ENCODE measurements at regions not wholly inside any gene's neighbourhood (a gene's known extent, or its start where the extent isn't known, plus 50 kb on each side); places are given as distances from the start of the nearest gene placed in this dataset.
"Not testable (repeated sequence)": the region's sequence is repeated elsewhere in the genome, so short reads cannot be mapped to it uniquely, and the experiment has no call there.

DNA sequence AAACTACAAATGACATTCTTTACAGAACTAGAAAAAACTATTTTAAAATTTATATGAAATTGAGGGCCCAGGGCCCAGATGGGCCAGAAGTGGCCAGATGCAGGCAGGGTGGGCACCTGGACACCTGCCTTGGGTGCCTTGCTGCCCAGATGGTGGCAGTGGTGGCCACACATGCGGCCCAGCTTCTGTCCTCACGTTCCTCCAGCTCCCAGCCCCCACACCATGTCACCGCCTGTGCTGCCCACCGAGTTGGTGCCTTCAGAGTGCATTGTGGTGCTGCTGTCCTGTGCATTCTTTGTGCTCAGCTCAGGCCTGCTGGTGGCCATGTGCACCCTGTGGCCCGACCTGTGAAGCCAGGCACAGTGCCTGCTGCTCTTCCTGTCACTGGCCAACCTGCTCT, 216.8 kb upstream of the CXADR start:
- DNase-seq (ENCODE audit: low read depth), result no peak

DNA sequence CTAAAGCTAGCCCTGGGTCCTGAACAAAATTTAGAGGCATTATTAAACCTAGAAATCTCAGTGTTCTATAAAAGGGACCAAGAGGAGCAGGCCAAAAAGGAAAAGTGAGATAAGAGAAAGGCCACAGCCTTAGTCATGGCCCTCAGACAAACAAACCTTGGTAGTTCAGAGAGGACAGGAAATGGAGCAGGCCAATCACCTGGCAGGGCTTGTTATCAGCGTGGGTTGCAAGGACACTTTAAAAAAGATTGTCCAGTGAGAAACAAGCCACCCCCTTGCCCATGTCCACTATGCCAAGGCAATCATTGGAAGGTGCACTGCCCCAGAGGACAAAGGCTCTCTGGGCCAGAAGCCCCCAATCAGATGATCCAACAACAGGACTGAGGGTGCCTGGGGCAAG, 213.3 kb upstream of the CXADR start:
- DNase-seq (ENCODE audit: low read depth), result not testable (repeated sequence)

DNA sequence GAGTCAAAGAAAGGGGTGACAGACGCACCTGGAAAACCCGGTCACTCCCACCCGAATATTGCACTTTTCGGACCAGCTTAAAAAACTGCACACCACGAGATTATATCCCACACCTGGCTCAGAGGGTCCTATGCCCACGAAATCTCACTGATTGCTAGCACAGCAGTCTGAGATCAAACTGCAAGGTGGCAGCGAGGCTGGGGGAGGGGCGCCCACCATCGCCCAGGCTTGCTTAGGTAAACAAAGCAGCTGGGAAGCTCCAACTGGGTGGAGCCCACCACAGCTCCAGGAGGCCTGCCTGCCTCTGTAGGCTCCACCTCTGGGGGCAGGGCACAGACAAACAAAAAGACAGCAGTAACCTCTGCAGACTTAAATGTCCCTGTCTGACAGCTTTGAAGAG, 185.1 kb upstream of the CXADR start:
- DNase-seq (ENCODE audit: low read depth), result not testable (repeated sequence)

DNA sequence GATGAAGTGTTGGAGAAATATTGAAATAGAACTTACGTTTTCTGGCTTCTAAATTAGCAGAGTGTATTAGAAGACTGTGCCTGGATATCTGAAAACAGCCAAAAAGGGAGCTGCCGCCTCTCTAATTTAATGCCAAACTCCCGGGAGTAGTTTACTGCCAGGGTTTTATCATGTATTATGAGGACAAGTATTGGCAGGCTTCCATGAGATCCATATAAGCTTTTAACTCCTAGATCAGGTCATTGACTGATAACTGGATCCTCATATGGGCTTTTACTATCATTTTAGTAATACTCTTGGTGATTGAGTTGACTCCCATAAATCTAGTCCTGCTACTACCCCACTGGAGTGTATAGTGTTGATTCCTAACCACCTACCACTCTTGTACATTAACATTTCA, 178.4 kb upstream of the CXADR start:
- DNase-seq (ENCODE audit: low read depth), result no peak

DNA sequence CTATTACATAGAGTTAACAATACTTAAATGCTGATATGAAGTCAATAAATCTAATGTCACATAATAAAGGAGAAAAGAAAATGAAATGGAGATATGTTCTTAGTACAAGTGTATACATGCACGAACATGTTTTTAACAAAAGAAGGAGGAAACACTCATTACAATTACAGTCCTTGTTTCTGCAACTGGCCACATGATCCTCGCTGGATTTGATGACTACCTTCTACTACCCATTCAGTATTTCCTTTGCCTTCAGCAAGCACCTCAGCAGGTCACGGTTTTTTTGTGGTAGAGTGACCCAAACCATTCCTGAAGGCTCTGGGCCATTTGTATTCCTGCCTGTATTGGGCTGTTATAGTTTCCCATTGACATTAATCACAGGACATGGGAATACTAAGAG, 172.8 kb upstream of the CXADR start:
- DNase-seq (ENCODE audit: low read depth), result no peak

DNA sequence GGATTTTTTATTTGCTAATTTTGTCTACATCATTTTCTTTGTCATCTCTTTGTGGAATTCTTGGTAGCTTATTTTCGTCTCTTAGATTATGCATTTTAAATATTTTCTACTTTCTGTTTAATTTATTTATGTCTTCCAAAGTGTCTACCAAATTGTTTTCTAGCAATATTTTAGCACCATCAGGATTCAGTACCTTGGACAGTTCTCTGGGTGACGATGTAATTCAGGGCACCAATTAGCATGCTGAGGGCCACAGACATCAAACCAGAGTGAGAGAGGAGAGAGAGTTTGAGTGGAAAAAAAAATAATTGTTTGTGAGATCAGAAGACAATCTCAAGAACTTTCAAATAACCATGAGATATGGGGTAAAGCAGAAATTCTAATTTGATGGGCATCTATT, 169.8 kb upstream of the CXADR start:
- DNase-seq (ENCODE audit: low read depth), result no peak

DNA sequence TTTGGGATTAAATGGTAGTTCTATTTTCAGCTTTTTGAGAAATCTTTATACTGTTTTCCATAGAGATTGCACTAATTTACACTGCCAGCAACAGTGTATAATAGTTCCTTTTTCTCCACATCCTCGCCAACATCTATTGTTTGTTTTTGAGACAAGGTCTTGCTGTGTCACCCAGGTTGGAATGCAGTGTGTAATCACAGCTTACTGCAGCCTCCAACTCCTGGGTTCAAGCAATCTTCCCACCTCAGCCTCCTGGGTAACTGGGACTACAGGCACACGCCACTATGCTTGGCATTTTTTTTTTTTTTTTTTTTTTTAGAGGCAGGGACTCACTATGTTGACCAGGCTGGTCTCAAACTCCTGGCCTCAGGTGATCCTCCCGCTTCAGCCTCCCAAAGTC, 164.5 kb upstream of the CXADR start:
- no peak for DNase-seq (ENCODE audit: low read depth)

DNA sequence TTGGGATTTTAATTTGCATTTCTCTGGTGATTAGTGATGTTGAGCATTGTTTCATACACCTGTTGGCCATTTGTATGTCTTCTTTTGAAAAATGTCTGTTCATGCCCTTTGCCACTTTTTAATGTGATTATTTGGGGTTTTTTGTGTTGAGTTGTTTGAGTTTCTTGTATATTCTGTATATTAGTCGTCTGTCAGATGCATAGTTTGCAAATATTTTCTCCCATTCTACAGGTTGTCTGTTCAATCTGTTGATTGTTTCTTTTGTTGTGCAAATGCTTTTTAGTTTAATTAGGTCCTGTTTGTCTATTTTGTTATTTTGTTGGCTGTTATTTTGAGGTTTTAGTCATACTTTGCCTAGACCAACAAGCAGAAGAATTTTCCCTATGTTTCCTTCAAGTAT, 164.0 kb upstream of the CXADR start:
- no peak for DNase-seq (ENCODE audit: low read depth)

DNA sequence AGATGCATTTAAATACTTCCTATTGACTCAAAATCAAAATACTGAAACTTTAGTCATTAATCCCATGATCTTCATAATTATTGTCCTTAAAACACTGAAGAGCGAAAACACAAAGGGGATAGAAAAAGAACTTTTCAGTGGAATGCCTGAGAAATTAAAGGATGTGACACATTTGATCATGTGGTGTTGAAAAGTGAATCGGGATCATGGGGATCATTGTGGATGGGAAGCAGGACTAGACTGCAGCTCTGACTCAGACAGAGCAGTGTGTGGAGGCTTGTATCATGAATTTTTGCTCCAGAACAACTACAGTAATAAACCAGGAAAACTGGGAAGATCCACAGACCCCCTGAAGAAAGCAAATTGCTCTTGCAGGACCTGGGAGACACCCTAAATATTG, 161.1 kb upstream of the CXADR start:
- no peak for DNase-seq (ENCODE audit: low read depth)

DNA sequence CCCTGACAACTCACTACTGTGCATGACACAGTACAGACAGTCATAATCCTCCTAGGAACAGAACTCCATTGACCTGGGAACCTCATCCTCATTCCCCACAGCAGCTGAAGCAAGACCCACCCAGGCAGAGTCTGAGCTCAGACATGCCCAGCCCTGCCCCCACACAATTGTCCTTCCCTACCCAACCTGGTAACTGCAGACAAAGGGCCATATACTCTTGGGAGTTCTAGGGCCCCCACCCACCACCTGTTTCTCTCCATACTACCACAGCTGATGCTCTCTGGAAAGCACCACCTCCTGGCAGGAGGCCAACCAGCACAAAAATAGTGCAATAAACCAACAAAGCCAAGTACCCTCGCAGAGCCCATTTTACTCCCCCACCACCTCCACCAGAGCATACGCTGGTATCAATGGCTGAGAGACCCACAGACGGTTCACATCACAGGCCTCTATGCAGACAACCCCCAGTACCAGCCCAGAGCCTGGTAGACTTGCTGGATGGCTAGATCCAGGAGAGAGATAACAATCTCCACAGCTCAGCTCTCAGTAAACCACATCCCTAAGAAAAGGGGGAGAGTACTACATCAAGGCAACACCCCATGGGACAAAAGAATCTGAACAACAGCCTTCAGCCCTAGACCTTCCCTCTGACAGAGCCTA, 159.7 kb upstream of the CXADR start:
- DNase-seq (ENCODE audit: low read depth), result no peak

DNA sequence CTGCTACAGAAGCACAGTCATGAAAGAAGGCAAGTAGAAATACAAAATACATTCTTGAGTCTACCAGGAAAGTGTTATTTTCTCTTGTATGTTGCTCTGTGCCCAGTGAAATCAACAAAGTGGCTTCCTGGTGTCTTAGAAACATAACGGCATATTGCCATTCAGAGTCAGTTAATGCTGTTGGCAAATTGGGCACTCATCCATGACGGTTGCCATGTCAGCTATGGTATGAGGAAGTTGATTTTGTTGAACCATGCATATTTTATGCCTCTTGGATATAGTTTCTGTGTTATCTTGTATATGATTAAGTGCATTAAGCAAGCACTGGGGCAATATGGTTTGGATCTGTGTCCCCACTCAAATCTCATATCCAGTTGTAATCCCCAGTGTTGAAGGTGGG, 153.1 kb upstream of the CXADR start:
- DNase-seq (ENCODE audit: low read depth), result no peak

DNA sequence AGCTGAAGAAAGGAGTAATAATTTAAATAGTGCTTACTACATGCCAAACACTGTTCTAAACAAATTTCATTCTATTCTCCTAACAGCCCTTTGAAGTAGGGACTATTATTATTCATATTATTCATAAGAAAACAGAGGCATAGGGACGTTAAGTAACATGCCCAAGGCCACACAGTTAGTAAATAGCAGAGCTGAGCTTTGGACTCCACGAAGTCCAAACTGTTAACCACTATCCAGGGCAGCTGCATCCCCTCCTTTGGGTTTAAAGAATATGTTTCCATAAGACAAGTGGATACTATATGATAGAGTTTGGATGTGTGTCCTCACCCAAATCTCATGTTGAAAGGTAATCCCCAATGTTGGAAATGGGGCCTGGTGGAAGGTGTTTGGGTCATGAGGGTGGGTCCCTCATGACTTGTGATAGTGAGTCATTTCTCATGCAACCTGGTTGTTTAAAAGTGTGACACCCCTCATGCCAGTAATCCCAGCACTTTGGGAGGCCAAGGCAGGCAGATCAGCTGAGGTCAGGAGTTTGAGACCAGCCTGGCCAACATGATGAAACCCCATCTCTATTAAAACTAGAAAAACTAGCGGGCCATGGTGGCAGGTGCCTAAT, 144.0 kb upstream of the CXADR start:
- no peak for DNase-seq (ENCODE audit: low read depth)

DNA sequence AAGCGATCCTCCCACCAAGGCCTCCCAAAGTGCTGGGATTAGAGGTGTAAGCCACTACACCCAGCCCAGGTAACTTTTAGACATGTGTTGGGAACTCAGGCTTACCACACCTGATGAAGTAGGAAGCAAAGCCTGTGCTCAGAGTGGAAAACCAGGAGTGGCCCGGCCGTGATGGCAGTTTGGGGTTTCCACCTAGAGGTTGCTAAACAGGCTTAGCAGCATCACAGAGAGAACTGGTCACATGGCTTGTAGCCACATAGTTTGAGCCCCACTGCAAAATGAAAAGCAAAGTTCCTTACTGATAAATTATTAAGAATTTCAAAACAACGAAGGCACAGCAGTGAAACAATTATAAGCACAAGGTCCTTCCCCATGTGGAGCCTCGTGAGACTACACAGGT, 142.6 kb upstream of the CXADR start:
- no peak for DNase-seq (ENCODE audit: low read depth)

DNA sequence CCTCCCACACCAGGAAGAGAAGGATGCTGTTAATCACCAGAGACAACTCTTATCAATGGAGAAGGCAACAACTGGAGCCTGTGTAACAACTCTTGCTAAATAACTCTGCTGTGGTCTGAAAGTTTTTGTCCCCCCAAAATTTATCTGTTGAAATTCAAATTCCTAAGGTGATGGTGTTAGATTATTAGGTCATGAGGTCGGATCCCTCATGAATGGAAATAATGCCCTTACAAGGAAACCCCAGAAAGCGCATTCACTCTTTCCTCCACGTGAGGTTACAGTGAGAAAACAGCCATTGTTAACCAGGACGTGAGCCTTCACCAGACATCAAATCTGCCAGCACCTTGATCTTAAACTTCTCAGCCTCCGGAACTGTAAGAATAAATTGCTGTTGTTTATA, 141.9 kb upstream of the CXADR start:
- DNase-seq (ENCODE audit: low read depth), result no peak

DNA sequence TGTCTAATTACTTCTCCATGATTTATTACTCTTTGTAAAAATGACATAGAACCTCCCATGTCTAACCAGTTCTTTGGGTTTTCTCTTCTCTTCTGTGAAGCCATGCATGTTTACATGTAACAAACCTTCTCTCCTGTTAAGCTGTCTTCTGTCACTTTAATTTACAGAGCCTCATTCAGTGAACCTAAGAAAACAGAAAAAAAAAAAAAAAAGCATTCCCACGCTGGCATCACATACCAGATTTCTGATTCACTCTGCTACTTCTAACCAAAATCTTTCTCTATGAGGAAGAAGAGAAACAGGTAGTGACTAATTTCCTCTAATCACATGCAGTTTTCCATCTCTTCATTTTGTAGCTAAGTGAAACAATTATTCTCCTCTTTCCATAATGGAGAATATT, 141.4 kb upstream of the CXADR start:
- no peak for DNase-seq (ENCODE audit: low read depth)

DNA sequence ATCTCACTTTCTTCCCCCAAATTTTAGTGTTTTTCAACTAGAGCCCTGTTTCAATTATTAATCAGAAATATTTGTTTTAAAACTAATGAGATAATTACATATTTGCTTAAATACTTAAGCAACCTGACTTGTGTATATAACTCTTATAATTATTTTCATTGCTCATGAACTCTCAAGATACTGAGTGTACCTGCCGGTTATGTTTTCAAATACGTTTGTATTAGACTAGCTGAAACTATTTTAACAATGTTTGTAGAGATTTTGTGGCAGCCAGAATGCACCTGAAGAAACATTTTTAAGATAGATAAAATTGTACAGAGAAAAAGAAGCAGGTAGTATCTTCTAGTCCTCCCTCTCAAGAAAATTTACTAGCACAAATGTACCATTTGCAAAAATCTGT, 140.6 kb upstream of the CXADR start:
- no peak for DNase-seq (ENCODE audit: low read depth)

DNA sequence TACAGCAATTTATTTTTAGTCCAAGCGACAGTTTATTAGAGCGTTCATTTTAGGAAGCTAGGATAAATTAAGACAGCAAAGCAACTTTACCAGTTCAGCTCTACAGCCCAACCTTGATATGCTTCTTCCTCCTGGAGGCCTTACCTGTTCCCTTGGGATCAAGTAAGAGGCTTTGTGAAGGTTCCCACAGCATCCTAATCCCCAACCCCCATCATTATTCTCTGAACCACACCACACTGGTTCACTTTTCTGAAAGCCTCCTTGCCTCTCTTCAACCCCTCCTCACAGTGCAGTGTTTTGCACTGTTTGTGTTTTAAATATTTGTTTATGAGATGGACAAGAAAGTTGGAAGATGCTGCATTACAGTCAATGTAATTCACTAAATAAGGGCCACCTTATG, 126.3 kb upstream of the CXADR start:
- DNase-seq (ENCODE audit: low read depth), result no peak

DNA sequence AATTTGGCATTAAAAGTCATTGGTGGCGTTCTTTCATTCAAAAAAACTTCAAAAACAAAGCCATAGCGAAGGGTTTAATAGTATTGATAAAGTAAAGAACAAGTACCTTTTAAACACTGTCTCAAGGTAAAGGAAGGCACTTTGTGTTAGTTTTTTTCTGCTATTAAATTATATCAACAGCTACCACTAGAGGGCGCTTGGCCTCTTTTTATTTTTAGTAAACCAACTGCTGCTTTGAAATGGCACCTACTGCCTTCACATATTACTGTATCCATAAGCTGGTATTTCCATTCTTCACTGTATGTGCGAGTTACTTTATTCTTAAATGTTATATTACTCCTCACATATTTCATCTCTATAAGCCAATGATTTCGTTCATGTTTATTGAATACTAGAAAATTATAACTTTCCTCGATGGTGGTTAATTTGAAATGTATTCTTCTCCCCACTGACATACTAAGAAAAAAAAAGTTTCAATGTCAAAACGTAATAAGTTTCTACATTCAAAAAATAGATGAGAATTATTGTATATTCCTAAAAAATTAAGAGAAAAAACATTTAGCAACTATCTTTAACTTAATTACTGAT, 125.7 kb upstream of the CXADR start:
- no peak for DNase-seq (ENCODE audit: low read depth)

DNA sequence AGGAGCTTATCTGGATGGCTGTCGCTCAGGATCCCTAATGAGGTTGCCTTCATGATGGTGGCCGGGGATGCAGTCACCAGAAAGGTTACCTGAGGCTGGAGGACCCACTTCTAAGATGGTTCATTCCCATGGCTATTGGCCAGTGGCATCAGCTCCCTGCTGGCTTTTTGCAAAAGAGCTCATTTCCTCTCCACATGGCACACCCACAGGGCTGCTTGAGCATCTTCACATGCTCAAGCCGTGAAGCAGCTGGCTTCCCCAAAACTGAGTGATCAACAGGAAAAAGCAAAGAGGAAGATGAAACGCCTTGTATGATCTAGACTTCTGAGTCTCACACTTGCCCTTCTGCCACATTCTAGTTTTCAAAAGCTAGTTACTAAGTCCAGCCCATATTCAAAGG, 124.6 kb upstream of the CXADR start:
- DNase-seq (ENCODE audit: low read depth), result no peak

DNA sequence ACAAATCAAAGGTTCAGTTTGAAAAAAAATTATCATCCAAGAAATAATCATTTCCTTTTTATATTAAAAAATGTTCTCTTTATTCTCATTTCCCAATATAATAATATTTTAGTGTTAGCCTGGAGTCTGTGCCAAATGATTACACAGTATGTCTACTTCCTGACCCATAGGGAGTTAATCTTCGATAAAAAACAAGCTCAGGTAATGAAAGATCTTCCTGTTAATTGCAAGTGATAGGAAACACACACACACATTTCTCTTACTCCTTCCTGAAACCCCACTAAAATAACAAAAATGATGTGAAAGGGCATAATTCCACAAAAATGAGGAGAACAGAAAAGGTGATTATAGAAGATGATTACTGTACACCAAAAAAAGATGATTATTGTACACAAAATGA, 123.5 kb upstream of the CXADR start:
- no peak for DNase-seq (ENCODE audit: low read depth)

DNA sequence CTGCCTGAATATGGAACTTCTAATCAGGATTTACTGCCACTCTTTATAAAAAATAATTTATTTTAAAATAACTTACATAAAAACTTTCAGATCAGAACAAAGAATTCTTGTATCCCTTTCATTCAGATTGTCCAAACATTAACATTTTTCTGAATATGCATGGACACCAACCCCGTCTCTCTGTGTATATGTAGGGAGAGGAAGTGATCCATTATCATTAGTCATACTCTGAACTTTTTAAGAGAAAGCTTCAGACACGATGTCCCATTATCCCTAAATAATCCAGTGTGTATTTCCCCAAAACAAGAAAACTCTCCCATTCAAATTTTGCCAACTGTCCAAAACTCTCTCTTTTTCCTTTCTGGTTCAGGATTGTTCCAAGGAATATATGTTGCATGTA, 122.3 kb upstream of the CXADR start:
- DNase-seq (ENCODE audit: low read depth), result no peak

DNA sequence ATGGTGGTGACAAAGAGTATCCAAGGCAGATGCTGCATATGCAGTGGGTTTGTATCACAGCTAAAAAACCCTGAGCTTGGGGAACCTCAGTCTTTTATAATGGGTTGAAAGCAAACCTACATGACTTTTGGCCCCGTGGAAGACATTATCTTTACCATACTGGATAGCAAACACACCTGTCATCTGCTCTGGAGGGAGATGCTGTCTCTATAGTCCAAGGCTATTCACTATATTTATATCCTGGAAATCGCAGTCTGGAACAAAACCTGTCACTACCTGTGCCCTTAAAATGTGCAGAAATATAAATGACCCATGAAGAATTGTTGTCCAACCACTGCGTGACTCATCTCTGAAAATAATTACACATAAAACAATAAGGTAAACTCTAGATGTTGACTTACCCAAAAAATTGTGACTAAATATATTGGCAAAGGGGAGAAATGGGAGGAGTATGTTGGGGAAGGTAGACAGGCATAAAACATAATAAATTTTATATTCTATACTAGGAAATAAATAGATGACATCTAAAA, 121.0 kb upstream of the CXADR start:
- DNase-seq (ENCODE audit: low read depth), result no peak

DNA sequence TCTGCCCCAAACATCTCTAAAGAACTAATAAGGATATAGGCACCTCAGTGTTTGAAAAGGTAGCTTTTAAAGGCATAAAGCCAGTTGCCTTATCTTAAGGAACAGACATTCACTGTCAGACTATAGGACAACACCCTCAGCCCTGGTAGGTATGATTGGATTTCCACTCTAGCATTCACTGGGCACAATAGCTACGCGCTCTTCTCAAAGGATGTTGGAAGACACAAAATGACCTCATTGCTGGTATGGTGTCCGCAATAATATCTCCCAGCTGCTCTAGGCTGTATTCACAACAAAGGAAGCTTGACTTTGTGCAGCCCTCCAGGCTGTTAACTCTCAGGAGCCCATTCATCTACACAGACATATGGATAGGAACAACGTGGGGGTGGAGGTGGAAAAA, 119.4 kb upstream of the CXADR start:
- DNase-seq (ENCODE audit: low read depth), result no peak

DNA sequence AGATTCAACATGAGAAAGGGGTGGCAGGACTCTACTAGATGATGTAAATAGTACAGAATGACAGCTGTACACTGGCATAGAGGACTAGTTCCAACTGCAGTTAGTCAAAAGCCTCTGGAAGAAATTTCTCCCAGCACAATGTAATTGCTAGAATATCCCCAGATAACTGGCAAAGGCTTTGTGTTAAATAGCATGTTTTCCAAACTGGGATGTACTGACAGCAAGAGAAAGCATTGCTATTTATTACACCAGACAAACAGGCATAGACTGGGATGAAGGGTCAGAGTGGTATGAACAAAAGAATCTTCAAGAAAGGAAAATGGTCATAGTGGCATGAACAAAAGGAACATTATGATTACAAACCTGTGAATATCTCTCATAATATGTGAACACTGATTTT, 115.9 kb upstream of the CXADR start:
- DNase-seq (ENCODE audit: low read depth), result no peak
